SKM-1 treated with dmso at 0.1 percent for 144 hours (cell line): ENCODE measurements at regions not wholly inside any gene's neighbourhood (a gene's known extent, or its start where the extent isn't known, plus 50 kb on each side); places are given as distances from the start of the nearest gene placed in this dataset.

Experiments used
- DNase-seq: peaks from one replicate; lab custom pipeline; 2025; ENCODE audit not compliant: unreplicated experiment; lab: John Stamatoyannopoulos, UW

- DNase-seq, result no peak
Measured at GRCh38 chr15:93662162-93662885, 569.0 kb upstream of the MCTP2 start.

- DNase-seq, result no peak
Measured at GRCh38 chr15:93658026-93658816, 569.2 kb upstream of the RGMA start.

- DNase-seq, result no peak
Measured at GRCh38 chr15:93656041-93656440, 567.0 kb upstream of the RGMA start.

- DNase-seq, result no peak
Measured at GRCh38 chr15:93649691-93650235, 560.8 kb upstream of the RGMA start.

GRCh38 chr15:93646193-93646592 lies 557.2 kb upstream of the RGMA start:
- no peak for DNase-seq

GRCh38 chr15:93645594-93645993 lies 556.6 kb upstream of the RGMA start:
- no peak for DNase-seq

GRCh38 chr15:93644595-93644994 lies 555.6 kb upstream of the RGMA start:
- DNase-seq, result no peak

- DNase-seq, result no peak
Measured at GRCh38 chr15:93640411-93640962, 551.5 kb upstream of the RGMA start.

GRCh38 chr15:93631958-93632618 lies 543.1 kb upstream of the RGMA start:
- DNase-seq, result no peak

GRCh38 chr15:93619597-93619996 lies 530.6 kb upstream of the RGMA start:
- no peak for DNase-seq

- DNase-seq, result no peak
Measured at GRCh38 chr15:93617443-93617842, 528.4 kb upstream of the RGMA start.

GRCh38 chr15:93614386-93615104 lies 525.5 kb upstream of the RGMA start:
- no peak for DNase-seq

- no peak for DNase-seq
Measured at GRCh38 chr15:93613386-93613785, 524.4 kb upstream of the RGMA start.

GRCh38 chr15:93612953-93613352 lies 523.9 kb upstream of the RGMA start:
- DNase-seq, result no peak

GRCh38 chr15:93610944-93611343 lies 521.9 kb upstream of the RGMA start:
- DNase-seq, result no peak

GRCh38 chr15:93608643-93609148 lies 519.7 kb upstream of the RGMA start:
- no peak for DNase-seq

GRCh38 chr15:93603550-93603949 lies 514.5 kb upstream of the RGMA start:
- DNase-seq, result no peak

GRCh38 chr15:93587059-93587521 lies 498.1 kb upstream of the RGMA start:
- no peak for DNase-seq

- DNase-seq, result no peak
Measured at GRCh38 chr15:93585012-93585411, 496.0 kb upstream of the RGMA start.

- DNase-seq, result no peak
Measured at GRCh38 chr15:93583968-93584367, 495.0 kb upstream of the RGMA start.
